ENCODE measurements at regions not wholly inside any gene's neighbourhood (a gene's known extent, or its start where the extent isn't known, plus 50 kb on each side); places are given as distances from the start of the nearest gene placed in this dataset.

DNA sequence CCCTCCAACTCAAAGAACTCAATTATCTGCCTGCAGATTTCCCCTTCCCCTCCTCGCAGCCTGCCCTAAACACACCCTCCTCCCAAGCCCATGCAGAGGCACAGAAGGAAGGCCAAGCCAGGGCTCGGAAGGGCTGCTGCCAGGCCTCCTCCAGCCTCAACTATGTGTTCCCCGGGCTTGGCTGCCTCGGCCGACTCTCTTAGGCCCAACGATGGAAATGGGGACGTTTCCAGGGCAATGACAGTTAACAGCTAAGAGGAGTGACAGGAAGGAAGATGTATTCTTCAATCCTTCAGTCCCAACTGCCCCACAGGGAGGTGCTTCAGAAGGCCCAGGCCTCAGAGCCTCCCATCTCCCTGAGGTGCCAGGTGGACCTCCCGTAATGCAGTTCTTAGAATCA, 104.0 kb upstream of the AKIP1 start:
- Histone ChIP-seq H3K4me2 (ENCODE audit: low read length) (no peak overlapping the region), H3K4me1 (ENCODE audit: insufficient read depth, low read length, poor library complexity, severe bottlenecking) (no peaks in the 10 kb centered on the region), H3K9me3 (ENCODE audit: low read length) (no peaks in the 10 kb centered on the region), H3K79me2 (ENCODE audit: insufficient read depth, low read depth, low read length) (no peaks in the 10 kb centered on the region), H3K27ac (ENCODE audit: low read depth, low read length, poor library complexity, severe bottlenecking) (no peak overlapping the region), H4K20me1 (ENCODE audit: insufficient read depth, low read length) (no peaks in the 10 kb centered on the region), H3K36me3 (ENCODE audit: insufficient read depth, low read length) (no peaks in the 10 kb centered on the region), H3K4me3 (ENCODE audit: low read depth, low read length, poor library complexity, severe bottlenecking) (no peak overlapping the region), H3K9me2 (ENCODE audit: insufficient read depth, low read length) (no peaks in the 10 kb centered on the region), H2AFZ (ENCODE audit: low read length) (no peak overlapping the region)
- CTCF ChIA-PET (ENCODE audit: unreplicated experiment), result no interaction called here
- no peak for DNase-seq (ENCODE audit: low spot score)
- TF ChIP-seq, protein P1, sequence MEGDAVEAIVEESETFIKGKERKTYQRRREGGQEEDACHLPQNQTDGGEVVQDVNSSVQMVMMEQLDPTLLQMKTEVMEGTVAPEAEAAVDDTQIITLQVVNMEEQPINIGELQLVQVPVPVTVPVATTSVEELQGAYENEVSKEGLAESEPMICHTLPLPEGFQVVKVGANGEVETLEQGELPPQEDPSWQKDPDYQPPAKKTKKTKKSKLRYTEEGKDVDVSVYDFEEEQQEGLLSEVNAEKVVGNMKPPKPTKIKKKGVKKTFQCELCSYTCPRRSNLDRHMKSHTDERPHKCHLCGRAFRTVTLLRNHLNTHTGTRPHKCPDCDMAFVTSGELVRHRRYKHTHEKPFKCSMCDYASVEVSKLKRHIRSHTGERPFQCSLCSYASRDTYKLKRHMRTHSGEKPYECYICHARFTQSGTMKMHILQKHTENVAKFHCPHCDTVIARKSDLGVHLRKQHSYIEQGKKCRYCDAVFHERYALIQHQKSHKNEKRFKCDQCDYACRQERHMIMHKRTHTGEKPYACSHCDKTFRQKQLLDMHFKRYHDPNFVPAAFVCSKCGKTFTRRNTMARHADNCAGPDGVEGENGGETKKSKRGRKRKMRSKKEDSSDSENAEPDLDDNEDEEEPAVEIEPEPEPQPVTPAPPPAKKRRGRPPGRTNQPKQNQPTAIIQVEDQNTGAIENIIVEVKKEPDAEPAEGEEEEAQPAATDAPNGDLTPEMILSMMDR (conservative IDR thresholded peaks at IDR 0.05; ENCODE audit: low read length), result no peak
- no peak for TF ChIP-seq EZH2phosphoT487 (IDR thresholded peaks at IDR 0.05; ENCODE audit: borderline replicate concordance, low read depth, low read length)
- POLR2A ChIA-PET, result no interaction called here
- BruUV-seq (replicated peaks), result no TSS peak
- intact Hi-C loops (cut with micrococcal nuclease; ENCODE audit: unreplicated experiment), result no loop called here

DNA sequence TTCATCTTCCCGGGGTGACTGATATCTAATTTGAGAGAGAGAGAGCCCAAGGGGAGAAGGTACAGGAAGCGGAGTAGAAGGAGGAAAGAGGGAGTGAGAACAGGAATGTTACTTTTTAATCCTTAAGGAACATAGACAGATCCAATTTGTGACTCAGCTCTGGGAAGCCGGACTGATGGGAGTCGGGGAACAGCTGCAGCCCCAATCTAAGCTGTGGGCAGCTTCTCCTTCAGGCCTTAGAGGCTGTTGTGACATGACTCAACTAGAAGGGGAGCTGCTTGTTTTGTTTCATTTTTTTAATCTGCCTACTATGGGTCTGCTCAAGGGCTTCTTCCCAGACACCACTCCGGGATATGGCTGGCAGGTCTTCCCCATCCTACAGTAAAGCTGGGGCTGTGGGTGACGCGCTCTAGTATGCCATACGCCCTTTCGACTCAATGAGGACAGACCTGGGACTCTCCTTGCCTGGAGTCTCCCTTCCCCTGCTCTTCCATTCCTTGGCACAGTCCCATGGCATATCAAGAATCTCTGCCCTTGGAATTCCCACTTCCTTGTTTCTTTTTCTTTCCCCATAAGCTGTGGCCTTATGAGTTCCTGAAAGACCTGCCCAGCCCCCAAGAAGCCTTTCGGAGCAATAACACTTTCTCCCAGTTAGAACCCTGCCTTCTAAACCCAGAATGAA, 103.3 kb upstream of the AKIP1 start:
- no peak for DNase-seq (ENCODE audit: low spot score)
- Histone ChIP-seq H2AFZ (ENCODE audit: low read length) (no peak overlapping the region), H3K9me3 (ENCODE audit: low read length) (no peaks in the 10 kb centered on the region), H3K27ac (ENCODE audit: low read depth, low read length, poor library complexity, severe bottlenecking) (no peak overlapping the region), H3K79me2 (ENCODE audit: insufficient read depth, low read depth, low read length) (no peaks in the 10 kb centered on the region), H3K9me2 (ENCODE audit: insufficient read depth, low read length) (no peaks in the 10 kb centered on the region), H3K4me3 (ENCODE audit: low read depth, low read length, poor library complexity, severe bottlenecking) (no peak overlapping the region), H3K4me2 (ENCODE audit: low read length) (no peak overlapping the region), H3K36me3 (ENCODE audit: insufficient read depth, low read length) (no peaks in the 10 kb centered on the region), H4K20me1 (ENCODE audit: insufficient read depth, low read length) (no peaks in the 10 kb centered on the region), H3K4me1 (ENCODE audit: insufficient read depth, low read length, poor library complexity, severe bottlenecking) (no peaks in the 10 kb centered on the region)
- TF ChIP-seq, protein P1 (conservative IDR thresholded peaks at IDR 0.05; ENCODE audit: low read length), result no peak
- CTCF ChIA-PET (ENCODE audit: unreplicated experiment), result no interaction called here
- BruUV-seq (replicated peaks), result no TSS peak
- POLR2A ChIA-PET, result interaction anchor here (0.5 kb wide), 1 partner anchor 1303 kb away, joined by 3 read pairs; no protein-coding TSS in a partner anchor
- intact Hi-C loops (cut with micrococcal nuclease; ENCODE audit: unreplicated experiment), result no loop called here

DNA sequence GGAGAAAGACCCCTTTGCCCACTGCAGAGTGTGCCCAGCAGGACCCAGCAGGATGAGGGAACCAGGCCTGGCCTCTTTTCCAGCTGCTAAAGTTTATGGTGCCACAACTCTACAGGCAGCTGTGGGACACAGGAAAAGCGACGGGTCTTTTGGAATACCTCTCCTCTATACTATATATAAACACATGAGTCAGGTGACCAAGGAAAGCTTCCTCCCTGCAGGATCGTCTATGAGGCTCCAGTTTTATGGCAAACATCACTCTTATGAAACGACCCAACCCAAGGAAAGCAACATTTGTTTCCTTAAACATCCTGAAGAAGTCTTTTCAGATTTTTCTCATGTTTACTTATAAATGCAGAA, 102.8 kb upstream of the AKIP1 start:
- ChIA-PET CTCF (ENCODE audit: unreplicated experiment) (no interaction called here), POLR2A (interaction anchor here (0.5 kb wide), 1 partner anchor 1302 kb away, joined by 3 read pairs; no protein-coding TSS in a partner anchor)
- Histone ChIP-seq H3K4me3 (ENCODE audit: low read depth, low read length, poor library complexity, severe bottlenecking) (no peak overlapping the region), H3K27ac (ENCODE audit: low read depth, low read length, poor library complexity, severe bottlenecking) (no peak overlapping the region), H3K9me2 (ENCODE audit: insufficient read depth, low read length) (no peaks in the 10 kb centered on the region), H3K4me2 (ENCODE audit: low read length) (no peak overlapping the region), H2AFZ (ENCODE audit: low read length) (no peak overlapping the region), H3K79me2 (ENCODE audit: insufficient read depth, low read depth, low read length) (no peaks in the 10 kb centered on the region), H3K4me1 (ENCODE audit: insufficient read depth, low read length, poor library complexity, severe bottlenecking) (no peaks in the 10 kb centered on the region), H4K20me1 (ENCODE audit: insufficient read depth, low read length) (no peaks in the 10 kb centered on the region), H3K36me3 (ENCODE audit: insufficient read depth, low read length) (no peaks in the 10 kb centered on the region), H3K9me3 (ENCODE audit: low read length) (no peaks in the 10 kb centered on the region)
- TF ChIP-seq, protein P1 (conservative IDR thresholded peaks at IDR 0.05; ENCODE audit: low read length), result no peak
- TF ChIP-seq EZH2phosphoT487 (IDR thresholded peaks at IDR 0.05; ENCODE audit: borderline replicate concordance, low read depth, low read length), result no peak
- intact Hi-C loops (cut with micrococcal nuclease; ENCODE audit: unreplicated experiment), result no loop called here
- no peak for DNase-seq (ENCODE audit: low spot score)
- no TSS peak for BruUV-seq (replicated peaks)

Measured in OCI-LY7 (cell line).